ENCODE measurements at regions not wholly inside any gene's neighbourhood (a gene's known extent, or its start where the extent isn't known, plus 50 kb on each side); places are given as distances from the start of the nearest gene placed in this dataset.

- no peak for TF ChIP-seq TSHZ2 (CRISPR knock-in tag; IDR thresholded peaks at IDR 0.05)
- no peak for TF ChIP-seq ZFP30 (CRISPR knock-in tag; IDR thresholded peaks at IDR 0.05)
- TF ChIP-seq CREB5 (CRISPR knock-in tag; IDR thresholded peaks at IDR 0.05; ENCODE audit: low read depth) = no peak
- TF ChIP-seq ZC3H10 (CRISPR knock-in tag; IDR thresholded peaks at IDR 0.05) = no peak
- TF ChIP-seq ZNF70 (CRISPR knock-in tag; IDR thresholded peaks at IDR 0.05) = no peak
- TF ChIP-seq RARB (CRISPR knock-in tag; IDR thresholded peaks at IDR 0.05) = no peak
- TF ChIP-seq PPARA (CRISPR knock-in tag; IDR thresholded peaks at IDR 0.05; ENCODE audit: borderline replicate concordance) = no peak
- TF ChIP-seq CSDC2 (CRISPR knock-in tag; IDR thresholded peaks at IDR 0.05) = no peak
- no peak for TF ChIP-seq ZNF565 (CRISPR knock-in tag; conservative IDR thresholded peaks at IDR 0.05; ENCODE audit: low read depth)
- TF ChIP-seq, protein P1, sequence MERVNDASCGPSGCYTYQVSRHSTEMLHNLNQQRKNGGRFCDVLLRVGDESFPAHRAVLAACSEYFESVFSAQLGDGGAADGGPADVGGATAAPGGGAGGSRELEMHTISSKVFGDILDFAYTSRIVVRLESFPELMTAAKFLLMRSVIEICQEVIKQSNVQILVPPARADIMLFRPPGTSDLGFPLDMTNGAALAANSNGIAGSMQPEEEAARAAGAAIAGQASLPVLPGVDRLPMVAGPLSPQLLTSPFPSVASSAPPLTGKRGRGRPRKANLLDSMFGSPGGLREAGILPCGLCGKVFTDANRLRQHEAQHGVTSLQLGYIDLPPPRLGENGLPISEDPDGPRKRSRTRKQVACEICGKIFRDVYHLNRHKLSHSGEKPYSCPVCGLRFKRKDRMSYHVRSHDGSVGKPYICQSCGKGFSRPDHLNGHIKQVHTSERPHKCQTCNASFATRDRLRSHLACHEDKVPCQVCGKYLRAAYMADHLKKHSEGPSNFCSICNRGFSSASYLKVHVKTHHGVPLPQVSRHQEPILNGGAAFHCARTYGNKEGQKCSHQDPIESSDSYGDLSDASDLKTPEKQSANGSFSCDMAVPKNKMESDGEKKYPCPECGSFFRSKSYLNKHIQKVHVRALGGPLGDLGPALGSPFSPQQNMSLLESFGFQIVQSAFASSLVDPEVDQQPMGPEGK (CRISPR knock-in tag; IDR thresholded peaks at IDR 0.05; ENCODE audit: borderline replicate concordance) = no peak
- TF ChIP-seq, protein P2, sequence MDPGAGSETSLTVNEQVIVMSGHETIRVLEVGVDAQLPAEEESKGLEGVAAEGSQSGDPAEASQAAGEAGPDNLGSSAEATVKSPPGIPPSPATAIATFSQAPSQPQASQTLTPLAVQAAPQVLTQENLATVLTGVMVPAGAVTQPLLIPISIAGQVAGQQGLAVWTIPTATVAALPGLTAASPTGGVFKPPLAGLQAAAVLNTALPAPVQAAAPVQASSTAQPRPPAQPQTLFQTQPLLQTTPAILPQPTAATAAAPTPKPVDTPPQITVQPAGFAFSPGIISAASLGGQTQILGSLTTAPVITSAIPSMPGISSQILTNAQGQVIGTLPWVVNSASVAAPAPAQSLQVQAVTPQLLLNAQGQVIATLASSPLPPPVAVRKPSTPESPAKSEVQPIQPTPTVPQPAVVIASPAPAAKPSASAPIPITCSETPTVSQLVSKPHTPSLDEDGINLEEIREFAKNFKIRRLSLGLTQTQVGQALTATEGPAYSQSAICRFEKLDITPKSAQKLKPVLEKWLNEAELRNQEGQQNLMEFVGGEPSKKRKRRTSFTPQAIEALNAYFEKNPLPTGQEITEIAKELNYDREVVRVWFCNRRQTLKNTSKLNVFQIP (CRISPR knock-in tag; IDR thresholded peaks at IDR 0.05; ENCODE audit: borderline replicate concordance, low read depth) = no peak
Observed at GRCh38 chr22:47400701-47401591, 638.5 kb downstream of the TBC1D22A start.

All from SK-N-SH treated with all-trans-retinoic acid at 6 μM for 48 hours (cell line).